D721Med (cell line): ENCODE measurements at regions not wholly inside any gene's neighbourhood (a gene's known extent, or its start where the extent isn't known, plus 50 kb on each side); places are given as distances from the start of the nearest gene placed in this dataset.

Source experiments
- DNase-seq: peaks from one replicate; pipeline ENCODE4 v3.0.0; 2011; ENCODE audit warnings: low spot score; ENCODE audit not compliant: insufficient read length
- FAIRE-seq: peaks from 2 replicates; lab custom pipeline; 2011; peaks lifted over from hg19 to GRCh38; lab: Jason Lieb, UNC
- CTCF ChIP-seq: IDR thresholded peaks from 2 replicates; pipeline ENCODE4 v1.5.1; 2012; ENCODE audit warnings: mild to moderate bottlenecking, control low read depth; ENCODE audit not compliant: insufficient read depth; ENCODE audit errors: missing control alignments

GRCh38 chr10:52688899-52689298, 83.7 kb downstream of the MBL2 start:
- no peak for TF ChIP-seq CTCF
- DNase-seq (no peak), FAIRE-seq (no peak)

GRCh38 chr10:52696232-52696631, 76.4 kb downstream of the MBL2 start:
- no peak for TF ChIP-seq CTCF
- no peak for DNase-seq
- no peak for FAIRE-seq

- FAIRE-seq (no peak), DNase-seq (no peak)
- TF ChIP-seq CTCF, result no peak
Measured at GRCh38 chr10:52701647-52702046, 70.9 kb downstream of the MBL2 start.

- TF ChIP-seq CTCF, result no peak
- FAIRE-seq (no peak), DNase-seq (no peak)
Measured at GRCh38 chr10:52703451-52703850, 69.1 kb downstream of the MBL2 start.

- DNase-seq (no peak), FAIRE-seq (no peak)
Measured at GRCh38 chr10:52703898-52704297, 68.7 kb downstream of the MBL2 start.

GRCh38 chr10:52706332-52707070, 66.1 kb downstream of the MBL2 start:
- FAIRE-seq (no peak), DNase-seq (no peak)
- TF ChIP-seq CTCF, result no peak

More at GRCh38 chr10:52703898-52704297, 68.7 kb downstream of the MBL2 start:
- TF ChIP-seq CTCF, result no peak
